ENCODE measurements at regions not wholly inside any gene's neighbourhood (a gene's known extent, or its start where the extent isn't known, plus 50 kb on each side); places are given as distances from the start of the nearest gene placed in this dataset.
A peak's percentile ranks its signal among the peaks of the same experiment; 100 is the strongest.
"Not testable (repeated sequence)": the region's sequence is repeated elsewhere in the genome, so short reads cannot be mapped to it uniquely, and the experiment has no call there.

DNA sequence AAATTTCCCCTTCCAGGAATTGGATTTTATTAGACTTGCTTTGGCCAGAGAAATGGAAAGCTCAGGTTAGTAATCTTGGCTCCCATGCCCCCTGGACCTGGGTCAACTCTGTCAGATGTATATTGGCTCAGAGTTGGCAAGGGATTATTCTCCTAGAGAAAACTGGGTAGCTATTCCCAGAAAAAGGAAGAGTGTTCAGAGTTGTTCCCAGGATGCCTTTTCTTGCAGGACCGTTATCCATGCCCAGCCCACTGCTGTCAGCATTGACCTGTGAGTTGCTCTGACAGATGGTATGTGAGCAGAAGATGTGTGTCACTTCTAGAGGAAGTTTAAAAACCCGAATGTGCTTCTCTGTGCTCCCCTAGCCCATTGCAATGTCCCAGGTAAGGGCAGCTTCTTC, 509.9 kb upstream of the ZFP42 start:
- H3K27me3 Mint-ChIP-seq (ENCODE audit: low read depth), result no peaks in the 10 kb centered on the region
- no peak overlapping the region for H3K27ac Mint-ChIP-seq
- H3K4me3 Mint-ChIP-seq, result no peak overlapping the region
- H3K9me3 Mint-ChIP-seq, result peaks cover 13% of the 10 kb centered on the region
- H3K36me3 Mint-ChIP-seq (ENCODE audit: low read depth), result no peaks in the 10 kb centered on the region
- H3K4me1 Mint-ChIP-seq (ENCODE audit: low read depth), result no peaks in the 10 kb centered on the region

- Mint-ChIP-seq H3K4me1 (ENCODE audit: low read depth) (no peaks in the 10 kb centered on the region), H3K36me3 (ENCODE audit: low read depth) (no peaks in the 10 kb centered on the region), H3K27ac (no peak overlapping the region), H3K4me3 (no peak overlapping the region), H3K27me3 (ENCODE audit: low read depth) (no peaks in the 10 kb centered on the region), H3K9me3 (peaks cover 19% of the 10 kb centered on the region)
Observed at GRCh38 chr4:187491286-187491685, 504.3 kb upstream of the ZFP42 start.

DNA sequence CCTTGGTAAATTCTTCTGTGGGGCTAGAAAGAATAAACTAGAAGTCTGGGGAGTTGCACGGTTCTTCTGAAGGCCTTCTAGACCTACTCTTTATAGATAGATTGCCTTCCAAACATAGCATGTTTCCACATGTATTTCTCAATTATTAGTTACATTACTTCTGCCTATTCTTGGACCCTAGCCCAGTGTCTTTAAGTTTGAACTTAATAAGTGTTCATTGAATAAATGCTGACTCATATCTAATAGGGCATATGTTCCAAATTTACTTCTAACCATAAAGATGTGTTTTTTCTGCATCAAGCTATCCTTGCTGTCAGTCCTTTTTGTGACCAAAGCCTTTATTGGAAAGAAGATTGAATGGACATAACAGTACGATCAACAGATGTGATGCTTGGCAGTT, 503.6 kb upstream of the ZFP42 start:
- Mint-ChIP-seq H3K9me3 (peaks cover 19% of the 10 kb centered on the region), H3K27me3 (ENCODE audit: low read depth) (no peaks in the 10 kb centered on the region), H3K27ac (no peak overlapping the region), H3K36me3 (ENCODE audit: low read depth) (no peaks in the 10 kb centered on the region), H3K4me3 (no peak overlapping the region), H3K4me1 (ENCODE audit: low read depth) (no peaks in the 10 kb centered on the region)

- Mint-ChIP-seq H3K27ac (no peak overlapping the region), H3K4me3 (no peak overlapping the region), H3K27me3 (ENCODE audit: low read depth) (no peaks in the 10 kb centered on the region), H3K9me3 (peaks cover 11% of the 10 kb centered on the region), H3K36me3 (ENCODE audit: low read depth) (no peaks in the 10 kb centered on the region), H3K4me1 (ENCODE audit: low read depth) (no peaks in the 10 kb centered on the region)
Observed at GRCh38 chr4:187493661-187494060, 501.9 kb upstream of the ZFP42 start.

DNA sequence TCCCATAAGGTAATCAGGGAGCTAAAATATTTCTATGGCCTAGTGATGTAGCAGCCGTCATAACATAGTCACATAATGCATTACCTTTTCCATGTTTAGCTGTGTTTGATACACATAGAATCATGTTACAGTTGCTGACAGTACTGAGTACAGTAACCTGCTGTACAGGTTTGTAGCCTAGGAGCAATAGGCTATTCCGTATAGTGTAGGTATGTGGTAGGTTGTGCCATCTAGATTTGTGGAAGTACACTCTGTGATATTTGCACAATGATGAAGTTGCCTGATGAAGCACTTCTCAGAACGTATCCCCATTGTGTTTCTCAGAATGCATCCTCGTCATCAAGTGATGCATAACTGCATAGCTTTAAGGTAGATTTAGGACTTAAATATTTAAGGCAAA, 495.6 kb upstream of the ZFP42 start:
- Mint-ChIP-seq H3K27me3 (ENCODE audit: low read depth) (no peaks in the 10 kb centered on the region), H3K27ac (no peak overlapping the region), H3K4me1 (ENCODE audit: low read depth) (no peaks in the 10 kb centered on the region), H3K4me3 (no peak overlapping the region), H3K9me3 (peaks cover 14% of the 10 kb centered on the region), H3K36me3 (ENCODE audit: low read depth) (no peaks in the 10 kb centered on the region)

DNA sequence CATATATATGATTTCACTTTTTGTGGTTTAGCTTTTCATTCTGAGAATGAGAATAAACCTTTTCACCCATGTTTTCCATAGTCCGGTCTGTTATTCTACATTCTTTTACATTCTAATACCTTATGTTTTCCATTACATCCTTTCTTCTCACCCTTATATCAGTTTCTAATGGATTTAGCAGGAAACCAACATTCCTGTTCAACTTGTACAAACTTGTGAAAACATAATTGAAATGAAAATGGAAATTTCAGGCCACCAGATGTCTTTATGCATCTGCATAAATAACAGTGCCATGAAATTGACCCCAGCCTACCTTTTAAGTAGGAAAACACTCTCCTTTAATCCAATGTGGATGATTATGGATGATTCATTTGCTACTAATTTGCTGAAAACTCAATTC, 494.8 kb upstream of the ZFP42 start:
- Mint-ChIP-seq H3K4me3 (no peak overlapping the region), H3K27me3 (ENCODE audit: low read depth) (no peaks in the 10 kb centered on the region), H3K4me1 (ENCODE audit: low read depth) (no peaks in the 10 kb centered on the region), H3K36me3 (ENCODE audit: low read depth) (no peaks in the 10 kb centered on the region), H3K9me3 (peaks cover 16% of the 10 kb centered on the region), H3K27ac (no peak overlapping the region)

DNA sequence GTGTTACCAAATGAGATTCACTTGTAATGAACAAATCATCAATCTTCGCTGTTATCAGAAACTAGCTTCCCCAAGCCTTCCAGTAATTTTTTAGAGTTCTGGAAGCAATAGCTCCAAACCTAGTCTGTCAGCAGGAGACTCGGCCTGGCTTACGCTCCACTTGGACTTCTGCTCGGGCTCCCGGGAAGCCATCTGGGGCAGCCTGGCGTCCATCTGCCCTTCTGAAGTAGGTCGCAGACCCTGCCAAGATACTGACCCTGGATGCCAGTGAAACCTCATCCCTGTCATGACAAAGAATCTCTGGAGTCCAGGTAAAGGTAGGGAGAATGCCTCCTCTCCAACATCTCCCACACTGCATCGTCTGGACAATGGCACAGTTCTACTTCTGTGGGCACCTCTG, 493.8 kb upstream of the ZFP42 start:
- Mint-ChIP-seq H3K9me3 (peaks cover 20% of the 10 kb centered on the region), H3K4me3 (no peak overlapping the region), H3K36me3 (ENCODE audit: low read depth) (no peaks in the 10 kb centered on the region), H3K4me1 (ENCODE audit: low read depth) (no peaks in the 10 kb centered on the region), H3K27me3 (ENCODE audit: low read depth) (no peaks in the 10 kb centered on the region), H3K27ac (no peak overlapping the region)

- Mint-ChIP-seq H3K9me3 (peaks cover 28% of the 10 kb centered on the region), H3K27me3 (ENCODE audit: low read depth) (no peaks in the 10 kb centered on the region), H3K36me3 (ENCODE audit: low read depth) (no peaks in the 10 kb centered on the region), H3K4me1 (ENCODE audit: low read depth) (no peaks in the 10 kb centered on the region), H3K27ac (no peak overlapping the region), H3K4me3 (peak overlapping the region; percentile 70)
Observed at GRCh38 chr4:187504974-187505797, 490.4 kb upstream of the ZFP42 start.

GRCh38 chr4:187505798-187506141, 489.8 kb upstream of the ZFP42 start:
- H3K9me3 Mint-ChIP-seq, result peaks cover 28% of the 10 kb centered on the region
- H3K4me3 Mint-ChIP-seq; H3K27me3 Mint-ChIP-seq (ENCODE audit: low read depth); H3K36me3 Mint-ChIP-seq (ENCODE audit: low read depth); H3K4me1 Mint-ChIP-seq (ENCODE audit: low read depth); H3K27ac Mint-ChIP-seq: not testable (repeated sequence)

- peaks cover 14% of the 10 kb centered on the region for H3K9me3 Mint-ChIP-seq
- no peak overlapping the region for H3K27ac Mint-ChIP-seq
- no peaks in the 10 kb centered on the region for H3K36me3 Mint-ChIP-seq (ENCODE audit: low read depth)
- H3K4me1 Mint-ChIP-seq (ENCODE audit: low read depth), result no peaks in the 10 kb centered on the region
- no peaks in the 10 kb centered on the region for H3K27me3 Mint-ChIP-seq (ENCODE audit: low read depth)
- no peak overlapping the region for H3K4me3 Mint-ChIP-seq
Observed at GRCh38 chr4:187516224-187516623, 479.3 kb upstream of the ZFP42 start.

DNA sequence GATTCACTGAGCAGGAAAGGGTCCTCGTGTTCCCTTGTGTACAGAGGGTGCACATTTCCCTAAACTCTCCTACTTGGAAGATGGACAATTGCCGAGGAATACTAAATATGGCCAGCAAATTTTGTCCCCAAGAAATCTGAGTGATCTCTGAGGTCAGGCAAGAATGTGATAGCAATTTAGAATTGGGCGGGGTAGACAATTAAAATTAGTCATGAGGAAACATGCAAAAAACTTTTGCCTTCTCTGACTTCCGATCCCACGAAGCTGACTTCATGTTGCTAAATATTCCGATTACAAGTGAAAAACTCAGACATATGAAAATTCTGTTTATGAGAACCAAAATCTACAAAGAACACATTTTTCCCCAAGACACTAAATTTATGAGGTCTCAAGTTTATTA, 453.9 kb upstream of the ZFP42 start:
- H3K27ac Mint-ChIP-seq, result no peak overlapping the region
- H3K36me3 Mint-ChIP-seq (ENCODE audit: low read depth), result no peaks in the 10 kb centered on the region

GRCh38 chr4:187544461-187545053, 451.0 kb upstream of the ZFP42 start:
- Mint-ChIP-seq H3K36me3 (ENCODE audit: low read depth) (no peaks in the 10 kb centered on the region), H3K27ac (no peak overlapping the region), H3K27me3 (ENCODE audit: low read depth) (no peaks in the 10 kb centered on the region), H3K4me1 (ENCODE audit: low read depth) (no peaks in the 10 kb centered on the region), H3K4me3 (no peak overlapping the region), H3K9me3 (peaks cover 27% of the 10 kb centered on the region)

More for the DNA sequence above, 453.9 kb upstream of the ZFP42 start:
- Mint-ChIP-seq H3K27me3 (ENCODE audit: low read depth) (no peaks in the 10 kb centered on the region), H3K4me3 (no peak overlapping the region), H3K4me1 (ENCODE audit: low read depth) (no peaks in the 10 kb centered on the region), H3K9me3 (peaks cover 32% of the 10 kb centered on the region)

GRCh38 chr4:187547316-187547715, 448.3 kb upstream of the ZFP42 start:
- H3K9me3 Mint-ChIP-seq, result peaks cover 20% of the 10 kb centered on the region
- H3K4me1 Mint-ChIP-seq (ENCODE audit: low read depth), result no peaks in the 10 kb centered on the region
- H3K27me3 Mint-ChIP-seq (ENCODE audit: low read depth), result no peaks in the 10 kb centered on the region
- no peaks in the 10 kb centered on the region for H3K36me3 Mint-ChIP-seq (ENCODE audit: low read depth)
- no peak overlapping the region for H3K27ac Mint-ChIP-seq
- no peak overlapping the region for H3K4me3 Mint-ChIP-seq

DNA sequence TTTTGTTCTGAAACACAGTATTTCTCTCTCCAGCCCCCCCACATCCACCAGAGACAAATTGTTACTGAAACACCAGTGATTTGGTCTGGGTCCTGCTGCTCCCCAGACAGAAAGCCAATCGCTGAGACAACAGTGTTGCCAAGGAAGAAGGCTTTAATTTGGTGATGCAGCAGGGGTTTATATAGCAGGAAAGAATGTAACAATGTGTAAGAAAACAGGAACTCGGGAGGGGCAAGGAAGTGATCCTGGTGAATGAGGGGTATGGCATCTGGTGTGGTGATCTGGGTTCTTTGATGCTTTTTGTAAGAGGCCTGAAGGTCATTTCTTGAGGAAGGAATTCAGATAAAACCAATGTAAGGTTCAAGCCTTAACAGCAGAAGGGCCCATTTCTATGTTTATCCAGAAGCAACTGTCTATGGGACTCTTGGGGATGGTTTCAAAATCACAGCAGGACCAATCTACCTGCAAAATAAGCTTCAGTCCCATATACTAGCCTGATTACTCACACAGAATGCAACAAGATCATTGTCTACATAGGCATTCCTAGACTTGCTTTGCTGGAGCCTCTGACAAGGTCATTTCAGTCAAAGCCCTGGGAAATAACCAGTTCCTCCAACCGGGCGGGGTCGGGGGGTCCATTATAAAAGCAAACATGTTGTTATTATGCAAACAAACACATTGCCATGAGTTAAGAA, 445.2 kb upstream of the ZFP42 start:
- Mint-ChIP-seq H3K4me3 (no peak overlapping the region), H3K27me3 (ENCODE audit: low read depth) (no peaks in the 10 kb centered on the region), H3K36me3 (ENCODE audit: low read depth) (no peaks in the 10 kb centered on the region), H3K9me3 (peaks cover 16% of the 10 kb centered on the region), H3K4me1 (ENCODE audit: low read depth) (no peaks in the 10 kb centered on the region), H3K27ac (no peak overlapping the region)

DNA sequence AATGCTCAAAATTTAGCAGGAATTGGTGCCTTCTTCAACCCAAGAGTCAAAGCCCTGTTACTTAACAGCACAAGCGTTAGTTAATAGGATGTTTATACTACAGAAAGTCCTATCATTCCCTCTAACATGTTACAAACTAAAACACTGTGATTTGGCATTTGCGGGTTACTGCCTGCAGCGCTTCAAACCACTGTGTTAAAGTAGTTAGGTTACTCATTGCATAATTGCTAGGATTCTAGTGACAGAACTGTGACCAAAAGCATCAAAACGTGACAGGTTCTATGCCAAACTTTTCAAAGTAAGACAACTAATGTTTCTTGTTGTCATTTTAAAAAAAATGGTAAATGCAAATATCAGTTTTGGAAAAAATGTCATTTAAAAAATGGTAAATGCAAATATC, 442.8 kb upstream of the ZFP42 start:
- H3K9me3 Mint-ChIP-seq, result peaks cover 20% of the 10 kb centered on the region
- H3K27me3 Mint-ChIP-seq (ENCODE audit: low read depth), result no peaks in the 10 kb centered on the region

More for the DNA sequence above, 442.8 kb upstream of the ZFP42 start:
- Mint-ChIP-seq H3K36me3 (ENCODE audit: low read depth) (no peaks in the 10 kb centered on the region), H3K4me3 (no peak overlapping the region), H3K27ac (no peak overlapping the region), H3K4me1 (ENCODE audit: low read depth) (no peaks in the 10 kb centered on the region)

Data from T-helper 1 cell treated with Interleukin-12 subunit alpha and Interleukin-12 subunit beta and Interleukin-4 antibody, amounts not matched to agents 30 μg/mL and 1 μg/mL, for 36 hours (primary cell).